ENCODE measurements at regions not wholly inside any gene's neighbourhood (a gene's known extent, or its start where the extent isn't known, plus 50 kb on each side); places are given as distances from the start of the nearest gene placed in this dataset.
"Not testable (repeated sequence)": the region's sequence is repeated elsewhere in the genome, so short reads cannot be mapped to it uniquely, and the experiment has no call there.

DNA sequence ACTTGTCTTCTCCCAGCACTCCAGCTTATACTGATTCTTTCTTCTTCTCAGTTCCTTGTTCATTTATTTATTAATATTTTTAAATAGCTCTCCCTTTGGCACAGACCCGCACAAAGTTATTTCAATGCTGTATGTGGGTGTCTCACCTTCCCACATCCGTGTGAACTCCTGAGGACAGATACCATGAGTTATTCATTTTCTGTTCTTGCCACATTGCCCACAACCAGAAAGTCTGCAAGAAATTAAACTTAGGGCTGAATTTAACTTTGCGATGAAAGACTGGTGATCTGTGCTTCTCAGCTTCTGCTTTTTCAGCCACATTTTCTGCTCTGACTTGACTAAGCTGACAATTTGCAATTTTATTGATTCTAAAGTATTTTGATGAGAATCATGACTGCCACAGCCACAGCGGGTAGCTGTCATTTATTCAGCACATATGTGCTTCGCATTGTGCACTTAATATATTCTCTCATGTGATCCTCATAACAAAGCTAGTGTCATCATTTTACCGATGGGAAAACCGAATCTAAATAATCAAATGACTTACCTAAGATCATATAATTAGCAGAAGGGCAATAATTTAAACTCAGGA is 569.8 kb downstream of the EDEM1 start:
- Mint-ChIP-seq H3K4me3 (no peak overlapping the region), H3K27me3 (no peaks in the 10 kb centered on the region), H3K9me3 (no peaks in the 10 kb centered on the region), H3K27ac (no peak overlapping the region), H3K4me1 (ENCODE audit: low read depth in 2 of 2) (peaks cover 12 to 31% of the 10 kb centered on the region in 2 donors), H3K36me3 (no peaks in the 10 kb centered on the region)
- DNase-seq (ENCODE audit: low spot score): no peak
- ATAC-seq: peak in 1 of 2 donors; percentile 62

DNA sequence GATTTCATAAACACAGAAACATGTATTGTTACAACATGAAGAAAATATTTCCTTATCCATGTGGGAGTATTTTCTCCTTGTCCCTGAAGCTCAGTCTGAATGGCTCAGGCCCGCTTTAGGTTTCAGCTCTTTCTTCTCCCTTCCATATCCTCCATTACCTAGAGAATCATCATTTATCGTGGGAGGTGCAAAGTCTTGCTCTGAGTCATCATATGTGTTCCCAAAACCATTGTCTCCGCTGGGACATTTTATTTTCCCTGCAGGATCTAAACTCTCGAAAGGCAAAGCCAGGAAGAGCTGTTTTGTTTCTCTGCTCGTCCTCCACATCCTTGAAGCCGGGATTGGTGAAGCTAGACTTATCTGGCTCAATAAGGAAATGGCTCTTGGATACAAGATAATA is 571.2 kb downstream of the EDEM1 start:
- no peak for ATAC-seq
- no peaks in the 10 kb centered on the region for H3K9me3 Mint-ChIP-seq

DNA sequence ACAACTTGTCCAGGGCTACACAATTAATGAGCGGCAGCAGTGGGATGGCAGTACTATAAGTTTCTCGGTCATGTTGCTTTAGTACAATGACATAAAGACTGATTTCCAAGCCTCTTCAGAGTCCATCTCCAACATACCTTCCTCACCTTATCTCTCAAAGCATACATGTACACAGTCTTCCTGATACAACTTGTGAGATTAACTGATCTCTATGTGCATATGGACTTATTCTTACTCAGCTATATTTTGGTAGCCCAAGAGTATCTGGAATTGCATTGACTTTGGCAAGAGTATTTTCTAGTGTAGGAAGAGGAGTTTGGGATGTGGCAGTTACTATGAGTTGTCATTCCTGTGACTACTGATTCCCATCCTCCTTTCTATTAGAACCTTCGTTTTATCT is 575.0 kb downstream of the EDEM1 start:
- no peak overlapping the region for H3K4me3 Mint-ChIP-seq
- no peaks in the 10 kb centered on the region for H3K36me3 Mint-ChIP-seq
- no peak for DNase-seq (ENCODE audit: low spot score)
- ATAC-seq: no peak
- no peak overlapping the region for H3K27ac Mint-ChIP-seq
- peaks cover 4% of the 10 kb centered on the region for H3K9me3 Mint-ChIP-seq
- H3K4me1 Mint-ChIP-seq (ENCODE audit: low read depth in 2 of 2): peaks cover 5 to 9% of the 10 kb centered on the region in 2 donors
- no peaks in the 10 kb centered on the region for H3K27me3 Mint-ChIP-seq

More for the DNA sequence above, 571.2 kb downstream of the EDEM1 start:
- Mint-ChIP-seq H3K4me3 (no peak overlapping the region), H3K27ac (no peak overlapping the region), H3K27me3 (no peaks in the 10 kb centered on the region), H3K4me1 (ENCODE audit: low read depth in 2 of 2) (peaks cover 12 to 31% of the 10 kb centered on the region in 2 donors), H3K36me3 (no peaks in the 10 kb centered on the region)
- no peak for DNase-seq (ENCODE audit: low spot score)

DNA sequence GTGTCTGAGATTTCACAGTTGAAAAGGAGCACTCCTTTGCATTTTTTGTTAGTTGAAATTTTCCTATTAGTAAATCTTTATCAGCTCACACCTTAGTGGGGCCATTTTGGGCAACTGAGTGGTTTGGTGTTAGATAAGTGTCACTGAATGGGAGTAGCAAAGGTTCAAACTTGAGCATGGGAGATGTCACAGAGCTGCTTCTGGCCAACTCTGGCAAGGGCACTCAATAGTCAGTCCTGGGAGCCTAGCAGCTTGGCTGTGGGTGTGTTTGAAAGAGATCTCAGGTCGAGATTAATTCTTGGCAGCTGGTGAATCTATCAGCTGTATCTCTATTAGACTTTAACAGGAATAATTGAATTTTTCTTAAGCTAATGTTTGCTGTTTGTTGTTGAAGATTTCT is 579.3 kb downstream of the EDEM1 start:
- Mint-ChIP-seq H3K27me3 (no peaks in the 10 kb centered on the region), H3K4me1 (ENCODE audit: low read depth in 2 of 2) (peaks cover 0 to 4% of the 10 kb centered on the region in 2 donors), H3K36me3 (no peaks in the 10 kb centered on the region), H3K27ac (no peak overlapping the region), H3K9me3 (peaks cover 7% of the 10 kb centered on the region), H3K4me3 (no peak overlapping the region)
- DNase-seq (ENCODE audit: low spot score) (no peak), ATAC-seq (no peak)

DNA sequence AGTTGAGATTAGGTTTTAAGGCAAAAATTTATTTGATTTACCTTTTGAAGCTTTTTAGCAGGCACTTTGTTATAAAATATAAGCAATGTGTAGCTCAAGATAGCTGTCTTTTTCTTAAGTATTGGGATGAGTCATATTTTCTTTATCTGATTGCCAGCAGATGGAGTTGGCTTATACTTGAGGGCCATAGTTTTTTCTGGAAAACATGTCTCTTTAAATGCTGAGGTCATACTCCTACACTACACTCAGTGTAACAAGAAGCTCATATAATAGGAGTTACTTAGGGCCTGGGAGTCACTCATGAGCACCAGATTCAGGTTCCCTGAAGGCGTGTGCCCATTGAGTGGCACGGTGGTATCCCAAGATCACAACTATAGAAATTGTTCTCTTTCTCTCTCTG is 579.8 kb downstream of the EDEM1 start:
- Mint-ChIP-seq H3K4me3 (no peak overlapping the region), H3K4me1 (ENCODE audit: low read depth in 2 of 2) (peaks cover 0 to 4% of the 10 kb centered on the region in 2 donors)
- ATAC-seq: peak in 1 of 2 donors; percentile 28

DNA sequence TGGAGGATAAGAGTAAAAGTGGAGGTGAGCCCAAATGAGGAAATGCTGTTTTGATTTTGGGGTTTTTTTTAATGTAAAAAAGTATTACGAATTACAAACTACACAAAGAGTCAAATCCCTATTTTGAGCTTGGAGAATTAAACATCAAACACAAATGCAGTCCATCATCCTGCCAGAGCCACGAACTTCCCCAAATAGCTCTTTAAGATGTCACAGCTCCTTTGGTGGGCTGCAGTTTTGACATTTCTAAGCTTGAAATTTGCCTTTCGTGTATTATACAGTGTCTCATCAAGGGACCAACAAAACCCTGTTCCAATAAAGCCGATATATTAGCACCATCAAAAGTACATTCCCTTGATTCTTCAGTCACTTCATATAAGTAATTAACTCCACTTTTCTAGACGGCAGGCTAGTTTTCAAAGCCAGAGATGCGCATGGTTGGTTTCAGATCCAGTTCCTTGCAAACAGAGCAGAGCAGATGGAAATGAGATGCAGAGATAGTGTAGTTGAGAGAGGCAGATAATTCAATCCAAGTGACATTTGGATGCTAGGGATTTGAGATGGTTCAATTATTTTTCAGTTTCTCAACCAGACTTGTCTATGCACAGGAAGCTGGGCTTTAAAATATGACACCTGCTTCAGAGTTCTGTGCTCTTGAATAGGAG is 580.9 kb downstream of the EDEM1 start:
- H3K4me3 Mint-ChIP-seq: no peak overlapping the region
- peaks cover 0 to 4% of the 10 kb centered on the region in 2 donors for H3K4me1 Mint-ChIP-seq (ENCODE audit: low read depth in 2 of 2)
- H3K9me3 Mint-ChIP-seq: peaks cover 7% of the 10 kb centered on the region
- no peak for ATAC-seq
- no peak overlapping the region for H3K27ac Mint-ChIP-seq
- no peaks in the 10 kb centered on the region for H3K36me3 Mint-ChIP-seq
- no peaks in the 10 kb centered on the region for H3K27me3 Mint-ChIP-seq
- no peak for DNase-seq (ENCODE audit: low spot score)

More for the DNA sequence above, 579.8 kb downstream of the EDEM1 start:
- no peak overlapping the region for H3K27ac Mint-ChIP-seq
- H3K9me3 Mint-ChIP-seq: peaks cover 7% of the 10 kb centered on the region
- no peaks in the 10 kb centered on the region for H3K27me3 Mint-ChIP-seq
- H3K36me3 Mint-ChIP-seq: no peaks in the 10 kb centered on the region
- DNase-seq (ENCODE audit: low spot score): no peak

DNA sequence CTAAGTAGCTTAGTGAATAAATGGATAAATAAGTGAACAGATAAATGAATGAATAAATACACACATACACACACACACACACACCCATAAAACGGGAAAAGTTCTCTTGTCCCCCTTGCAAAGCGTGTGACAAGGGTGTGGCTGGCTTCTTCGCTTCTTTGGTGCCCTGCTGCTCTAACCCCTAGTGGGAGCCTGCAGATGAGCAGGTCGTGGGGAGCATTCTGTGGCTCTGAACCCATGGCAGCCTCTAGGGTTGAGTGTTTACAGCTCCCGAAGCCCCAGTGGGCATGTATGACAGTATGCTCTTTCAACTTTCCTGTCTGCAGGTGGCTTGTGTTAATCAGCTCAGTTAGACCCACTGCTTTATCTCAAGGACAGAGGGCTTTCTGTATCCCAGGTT is 582.3 kb downstream of the EDEM1 start:
- peaks cover 0 to 4% of the 10 kb centered on the region in 2 donors for H3K4me1 Mint-ChIP-seq (ENCODE audit: low read depth in 2 of 2)
- H3K27me3 Mint-ChIP-seq: no peaks in the 10 kb centered on the region
- no peaks in the 10 kb centered on the region for H3K36me3 Mint-ChIP-seq
- peaks cover 14% of the 10 kb centered on the region for H3K9me3 Mint-ChIP-seq
- H3K4me3 Mint-ChIP-seq: no peak overlapping the region
- no peak for DNase-seq (ENCODE audit: low spot score)
- H3K27ac Mint-ChIP-seq: no peak overlapping the region
- no peak for ATAC-seq

DNA sequence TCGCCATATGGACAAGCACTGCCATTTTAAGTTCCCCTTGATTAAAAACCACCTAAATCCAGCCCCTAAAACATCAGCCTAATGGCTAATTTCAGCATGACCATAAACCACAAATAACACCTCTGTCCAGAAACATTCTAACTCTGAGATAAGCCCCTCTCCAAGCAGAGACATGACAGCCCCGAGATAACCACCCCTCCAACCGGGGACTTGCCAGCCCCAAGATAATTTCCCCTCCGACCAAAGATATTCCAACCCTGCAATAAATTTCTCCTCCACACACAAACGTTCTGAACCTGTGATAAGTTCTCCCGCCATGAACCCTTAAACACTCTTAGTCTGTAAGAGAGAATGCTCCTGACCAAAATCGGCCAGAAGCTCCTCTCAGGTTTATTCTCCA is 586.8 kb downstream of the EDEM1 start:
- Mint-ChIP-seq H3K4me3 (no peak overlapping the region), H3K36me3 (no peaks in the 10 kb centered on the region), H3K27me3 (no peaks in the 10 kb centered on the region), H3K4me1 (ENCODE audit: low read depth in 2 of 2) (no peaks in the 10 kb centered on the region), H3K9me3 (peaks cover 9% of the 10 kb centered on the region), H3K27ac (no peak overlapping the region)
- ATAC-seq (no peak), DNase-seq (ENCODE audit: low spot score) (no peak)

DNA sequence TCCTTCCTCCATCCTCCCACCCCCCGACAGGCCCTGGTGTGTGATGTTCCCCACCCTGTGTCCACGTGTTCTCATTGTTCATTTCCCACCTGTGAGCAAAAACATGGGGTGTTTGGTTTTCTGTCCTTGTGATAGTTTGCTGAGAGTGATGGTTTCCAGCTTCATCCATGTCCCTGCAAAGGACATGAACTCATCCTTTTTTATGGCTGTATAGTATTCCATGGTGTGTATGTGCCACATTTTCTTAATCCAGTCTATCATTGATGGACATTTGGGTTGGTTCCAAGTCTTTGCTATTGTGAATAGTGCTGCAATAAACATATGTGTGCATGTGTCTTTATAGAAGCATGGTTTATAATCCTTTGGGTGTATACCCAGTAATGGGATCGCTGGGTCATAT is 587.6 kb downstream of the EDEM1 start:
- H3K9me3 Mint-ChIP-seq; DNase-seq (ENCODE audit: low spot score); H3K4me1 Mint-ChIP-seq (ENCODE audit: low read depth in 2 of 2); H3K27ac Mint-ChIP-seq; H3K4me3 Mint-ChIP-seq; H3K36me3 Mint-ChIP-seq; H3K27me3 Mint-ChIP-seq; ATAC-seq: not testable (repeated sequence)

DNA sequence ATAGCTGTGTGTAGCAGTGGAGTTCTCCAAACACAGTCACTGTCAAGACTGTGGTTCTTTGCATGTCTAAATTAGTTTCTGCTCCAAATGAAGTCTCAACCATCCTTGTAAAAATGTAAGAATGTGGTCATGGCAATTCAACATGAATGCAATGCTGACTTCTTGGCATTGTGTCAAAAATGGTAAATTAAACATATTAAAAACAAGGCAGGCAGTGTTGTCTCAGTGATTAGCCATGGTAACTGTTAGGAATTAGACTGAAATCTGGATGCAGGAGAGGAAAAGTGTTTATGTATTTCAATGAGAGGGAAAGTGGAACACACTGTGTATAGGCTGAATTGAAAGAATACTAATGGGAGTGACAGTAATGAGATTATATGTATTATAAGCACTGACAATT is 597.2 kb downstream of the EDEM1 start:
- H3K4me1 Mint-ChIP-seq (ENCODE audit: low read depth in 2 of 2): no peaks in the 10 kb centered on the region
- H3K27me3 Mint-ChIP-seq: no peaks in the 10 kb centered on the region
- DNase-seq (ENCODE audit: low spot score) (no peak), ATAC-seq (no peak)
- no peaks in the 10 kb centered on the region for H3K36me3 Mint-ChIP-seq
- no peak overlapping the region for H3K27ac Mint-ChIP-seq
- H3K4me3 Mint-ChIP-seq: no peak overlapping the region
- peaks cover 5% of the 10 kb centered on the region for H3K9me3 Mint-ChIP-seq

DNA sequence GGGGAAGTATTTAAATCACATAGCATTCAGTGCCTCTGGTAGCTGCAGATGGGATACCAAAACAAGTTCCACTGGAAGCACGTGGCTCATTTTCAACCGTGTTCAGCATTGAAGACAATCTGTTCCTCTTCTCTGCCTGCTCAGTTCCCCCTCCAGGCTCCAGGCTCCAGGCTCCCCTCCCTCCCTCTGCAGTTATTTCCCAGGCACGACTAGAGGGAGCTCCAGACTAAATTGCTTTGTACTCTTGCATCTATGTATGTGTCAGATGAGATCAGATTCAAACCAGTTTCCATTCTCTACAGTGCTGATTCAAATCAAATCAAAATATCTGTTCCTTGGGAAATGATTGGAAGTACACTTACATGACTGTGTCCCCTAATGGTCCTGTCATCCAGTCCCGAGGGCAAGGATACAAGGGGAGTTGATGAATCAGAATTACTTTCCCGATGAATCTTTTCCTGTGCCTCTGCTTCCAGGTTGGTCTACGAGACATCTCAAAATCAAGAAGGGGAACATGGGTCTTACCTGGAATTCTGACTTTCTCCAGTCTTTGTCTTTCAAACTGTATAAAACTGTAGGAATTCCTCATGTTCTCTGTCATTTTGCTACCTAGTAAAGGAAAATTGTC is 600.5 kb downstream of the EDEM1 start:
- Mint-ChIP-seq H3K9me3 (peaks cover 3% of the 10 kb centered on the region), H3K4me3 (no peak overlapping the region), H3K27me3 (no peaks in the 10 kb centered on the region), H3K27ac (no peak overlapping the region), H3K4me1 (ENCODE audit: low read depth in 2 of 2) (no peaks in the 10 kb centered on the region), H3K36me3 (no peaks in the 10 kb centered on the region)
- ATAC-seq: no peak
- no peak for DNase-seq (ENCODE audit: low spot score)

DNA sequence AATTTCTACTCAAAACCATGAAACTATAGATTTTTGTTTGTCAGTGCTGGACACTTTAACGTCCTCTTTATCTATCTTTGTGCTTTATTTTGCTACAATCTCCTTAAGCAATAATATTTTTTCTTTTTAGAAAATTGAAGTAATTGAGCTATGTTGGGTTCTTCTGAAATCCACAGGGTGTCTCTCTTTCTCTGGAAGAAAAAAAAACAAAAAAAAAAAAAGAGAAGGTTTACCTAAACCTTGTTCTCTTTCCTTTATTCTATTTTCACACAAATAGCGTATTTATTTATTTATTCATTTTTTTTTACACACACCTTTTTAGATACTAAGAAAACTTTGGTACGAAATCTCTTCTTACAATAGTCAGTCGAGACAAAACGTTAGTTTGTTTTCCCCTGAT is 601.0 kb downstream of the EDEM1 start:
- Mint-ChIP-seq H3K4me3 (no peak overlapping the region), H3K36me3 (no peaks in the 10 kb centered on the region), H3K27me3 (no peaks in the 10 kb centered on the region), H3K9me3 (no peaks in the 10 kb centered on the region), H3K27ac (no peak overlapping the region), H3K4me1 (ENCODE audit: low read depth in 2 of 2) (no peaks in the 10 kb centered on the region)
- DNase-seq (ENCODE audit: low spot score): no peak
- ATAC-seq: no peak

DNA sequence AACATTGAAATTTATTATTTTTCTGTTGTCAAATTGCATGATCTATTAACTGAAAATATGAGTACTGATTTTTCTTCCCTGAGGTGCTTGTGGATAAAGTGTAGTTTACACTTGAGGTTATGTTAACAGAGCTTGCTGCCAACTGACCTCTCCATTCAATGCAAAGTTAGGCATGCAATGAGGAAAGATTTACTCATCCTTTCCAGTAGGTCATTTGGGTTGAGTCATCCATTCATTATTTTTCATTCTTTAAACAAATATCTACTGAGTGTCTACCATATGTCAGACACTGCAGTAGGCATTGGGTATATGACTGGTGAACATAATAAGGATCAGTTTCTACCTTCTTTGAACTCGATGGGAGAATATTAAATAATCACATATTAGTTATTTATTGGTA is 604.1 kb downstream of the EDEM1 start:
- no peaks in the 10 kb centered on the region for H3K36me3 Mint-ChIP-seq
- H3K4me1 Mint-ChIP-seq (ENCODE audit: low read depth in 2 of 2): no peaks in the 10 kb centered on the region
- DNase-seq (ENCODE audit: low spot score) (no peak), ATAC-seq (no peak)
- H3K9me3 Mint-ChIP-seq: no peaks in the 10 kb centered on the region
- H3K4me3 Mint-ChIP-seq: no peak overlapping the region
- no peak overlapping the region for H3K27ac Mint-ChIP-seq
- no peaks in the 10 kb centered on the region for H3K27me3 Mint-ChIP-seq

DNA sequence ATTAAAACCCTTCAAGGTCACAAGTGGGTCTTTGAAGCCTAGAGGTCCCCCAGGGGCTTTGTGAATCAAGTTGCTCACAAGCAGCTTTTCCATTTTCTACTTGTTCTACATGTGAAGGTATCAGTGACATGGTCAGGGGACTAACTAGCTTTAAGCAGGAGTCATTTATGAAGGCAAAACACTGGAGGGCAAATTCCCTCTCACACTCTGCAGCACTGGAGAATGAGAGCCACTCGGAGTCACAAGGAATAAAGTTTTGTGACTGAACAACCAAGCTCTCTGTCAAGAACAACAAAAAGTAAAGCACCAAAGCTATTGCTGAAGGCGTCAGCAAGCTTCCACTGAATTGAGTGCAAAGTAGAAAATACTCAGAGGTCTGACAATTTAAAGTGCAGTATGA is 609.0 kb downstream of the EDEM1 start:
- Mint-ChIP-seq H3K9me3 (no peaks in the 10 kb centered on the region), H3K4me1 (ENCODE audit: low read depth in 2 of 2) (no peaks in the 10 kb centered on the region)
- ATAC-seq: no peak

More for the DNA sequence above, 609.0 kb downstream of the EDEM1 start:
- Mint-ChIP-seq H3K4me3 (no peak overlapping the region), H3K36me3 (no peaks in the 10 kb centered on the region), H3K27me3 (no peaks in the 10 kb centered on the region), H3K27ac (no peak overlapping the region)
- DNase-seq (ENCODE audit: low spot score): no peak

Measured in natural killer cell treated with Interleukin-12 subunit alpha and Interleukin-12 subunit beta and Interleukin-15 and Interleukin-18, amount 100 ng/mL, for 72 hours (primary cell).